Right cardiac atrium (tissue), 5 donors: ENCODE measurements at regions not wholly inside any gene's neighbourhood (a gene's known extent, or its start where the extent isn't known, plus 50 kb on each side); places are given as distances from the start of the nearest gene placed in this dataset.

ENCODE experiments used
- ATAC-seq, 2 donors: fragments of 200-7000 bp; cut with Tn5 transposase; one replicate each; pipeline versions ENCODE4 v1.8.0 to v1.9.1; 2020; ENCODE audit warnings: moderate library complexity in 2 of 2, mild to moderate bottlenecking in 1 of 2
- DNase-seq, 3 donors: peaks; one replicate each; pipeline ENCODE4 v3.0.0-alpha.2; 2020
- H3K27ac ChIP-seq: one replicate; pipeline ENCODE4 v1.5.1; 2013; ENCODE audit warnings: mild to moderate bottlenecking, low read length, control low read depth, moderate library complexity
- H3K27me3 ChIP-seq: one replicate; pipeline ENCODE4 v1.6.1; 2013; ENCODE audit not compliant: control insufficient read depth, insufficient read depth
- H3K4me1 ChIP-seq: one replicate; pipeline ENCODE4 v1.6.1; 2013; ENCODE audit warnings: low read length; ENCODE audit not compliant: control insufficient read depth, insufficient read depth
- H3K4me3 ChIP-seq: one replicate; pipeline ENCODE4 v1.5.1; 2013; ENCODE audit warnings: low read length, control low read depth
- H3K9me3 ChIP-seq: one replicate; pipeline ENCODE4 v1.6.1; 2013; ENCODE audit warnings: low read length; ENCODE audit not compliant: control insufficient read depth
- WGBS: extraction: QIAGEN DNeasy Blood & Tissue Kit; methylation state at CpG from one replicate; pipeline ENCODE4 v1.1.7; 2013; 5-methylcytosine and 5-hydroxymethylcytosine counted together
- intact Hi-C, 4 donors: fragments of 100-400 bp; cut with DNase I; formaldehyde crosslinking; loops; one replicate each; pipeline versions ENCODE4 v1.11.0 to v1.14.0; 2022 to 2023
- donor health status: healthy with polysubstance abuse.
- donor health status: DM: no; HTN: yes; CAD: no.
- donor health status: DM: no; HTN: no; CAD: no.
- donor health status: DM: no; HTN: yes; CAD: no; lungs with severe emphysema.
- donor health status: DM: yes; HTN: yes; CAD: no.

- Histone ChIP-seq H3K27ac (no peak overlapping the region), H3K9me3 (no peaks in the 10 kb centered on the region), H3K4me3 (no peak overlapping the region), H3K4me1 (no peaks in the 10 kb centered on the region), H3K27me3 (no peaks in the 10 kb centered on the region)
- intact Hi-C loops = no loop called here
- ATAC-seq (no peak), DNase-seq (no peak)
- 37% methylated on average over 2 of the region's 2 CpGs for WGBS
These were observed 1029.2 kb upstream of the SEL1L start for GRCh38 chr14:82562881-82563280.

DNA sequence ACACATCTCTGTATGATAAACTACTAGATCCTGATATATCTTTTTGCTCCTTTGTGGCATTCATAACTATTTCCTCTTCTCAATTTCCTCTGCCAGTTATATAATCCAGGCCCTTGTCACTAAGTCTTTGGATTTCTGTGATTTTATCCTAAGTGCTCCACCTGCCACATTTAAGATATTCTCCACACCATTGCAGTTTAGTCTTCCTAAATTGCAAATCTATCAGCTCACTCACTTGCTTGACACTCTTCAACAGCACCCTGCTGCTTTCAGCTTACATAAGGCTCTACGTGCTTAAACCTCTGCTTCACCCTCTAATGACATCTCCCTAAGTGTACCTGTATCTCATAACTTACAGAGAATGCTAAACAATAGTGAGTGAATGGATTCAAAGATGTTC, 1032.2 kb upstream of the SEL1L start:
- intact Hi-C loops = no loop called here
- ATAC-seq (no peak), DNase-seq (no peak)

GRCh38 chr14:82587226-82587625, 1053.6 kb upstream of the SEL1L start:
- ATAC-seq = no peak
- no peak overlapping the region for H3K4me3 ChIP-seq
- 70% methylated on average over 3 of the region's 3 CpGs for WGBS

More for the DNA sequence above, 1032.2 kb upstream of the SEL1L start:
- H3K27ac ChIP-seq = no peak overlapping the region
- H3K27me3 ChIP-seq = no peaks in the 10 kb centered on the region
- no peaks in the 10 kb centered on the region for H3K4me1 ChIP-seq
- WGBS = 33% methylated on average over 1 of the region's 1 CpG
- H3K9me3 ChIP-seq = no peaks in the 10 kb centered on the region
- no peak overlapping the region for H3K4me3 ChIP-seq

DNA sequence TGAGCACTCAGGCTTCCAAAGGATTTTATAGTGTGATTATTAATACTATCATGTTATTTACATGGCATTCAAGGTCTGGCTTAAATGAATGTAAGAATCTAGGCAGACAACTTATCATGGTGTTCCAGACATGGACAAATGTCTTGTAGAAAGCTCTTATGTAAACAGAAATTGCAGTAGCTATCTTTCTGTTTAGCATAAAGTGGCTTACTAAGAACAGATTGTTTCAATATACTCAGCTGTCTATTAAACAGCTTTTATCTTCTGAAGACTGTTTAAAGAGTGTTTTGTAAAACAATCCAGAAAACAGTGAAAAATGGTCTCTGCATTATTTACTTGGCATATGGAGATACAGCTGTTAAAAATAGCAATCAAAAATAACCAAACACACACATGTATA, 1061.8 kb upstream of the SEL1L start:
- no peak overlapping the region for H3K4me3 ChIP-seq
- intact Hi-C loops = no loop called here
- no peaks in the 10 kb centered on the region for H3K9me3 ChIP-seq
- H3K27me3 ChIP-seq = no peaks in the 10 kb centered on the region
- H3K4me1 ChIP-seq = no peaks in the 10 kb centered on the region
- no peak for DNase-seq
- no peak for ATAC-seq
- H3K27ac ChIP-seq = no peak overlapping the region

More at GRCh38 chr14:82587226-82587625, 1053.6 kb upstream of the SEL1L start:
- no peaks in the 10 kb centered on the region for H3K4me1 ChIP-seq
- DNase-seq = no peak
- H3K27ac ChIP-seq = no peak overlapping the region
- intact Hi-C loops = no loop called here
- H3K27me3 ChIP-seq = no peaks in the 10 kb centered on the region
- no peaks in the 10 kb centered on the region for H3K9me3 ChIP-seq

DNA sequence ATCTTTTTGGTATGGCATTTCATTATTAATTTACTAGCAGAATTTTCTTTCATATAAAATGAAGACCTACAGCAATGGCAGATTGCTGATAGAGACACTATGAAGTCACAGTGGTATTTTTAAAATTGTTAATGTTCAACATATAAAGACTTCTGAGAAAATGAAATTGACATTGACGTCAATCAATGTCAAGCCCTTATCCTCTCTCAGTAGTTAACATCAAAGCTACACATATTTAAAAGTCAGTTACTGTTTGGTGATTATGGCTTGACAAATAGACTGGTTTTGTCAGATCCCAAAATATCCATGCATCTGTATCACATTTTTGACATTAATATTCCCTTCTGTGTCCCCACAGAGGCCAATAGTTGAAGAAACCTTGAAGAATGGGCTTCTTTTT, 1069.1 kb upstream of the SEL1L start:
- intact Hi-C loops = no loop called here
- ATAC-seq = no peak

DNA sequence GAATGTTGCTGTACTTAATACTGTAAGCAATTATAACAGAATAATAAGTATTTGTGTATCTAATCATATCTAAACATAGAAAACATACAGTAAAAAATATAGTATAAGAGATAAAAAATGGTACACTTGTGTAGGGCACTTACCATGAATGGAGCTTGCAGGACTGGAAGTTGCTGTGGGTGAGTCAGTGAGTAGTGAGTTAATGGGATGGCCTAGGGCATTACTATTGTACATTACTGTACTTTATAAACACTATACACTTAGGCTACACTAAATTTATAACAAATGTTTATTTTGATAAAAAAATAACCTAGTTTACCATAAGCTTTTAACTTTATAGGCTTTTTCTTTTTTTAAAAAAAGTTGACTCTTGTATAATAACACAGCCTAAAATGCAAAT, 1071.2 kb upstream of the SEL1L start:
- intact Hi-C loops = no loop called here
- H3K9me3 ChIP-seq = no peaks in the 10 kb centered on the region
- no peak for DNase-seq
- H3K4me1 ChIP-seq = no peaks in the 10 kb centered on the region
- ATAC-seq = no peak
- H3K27ac ChIP-seq = no peak overlapping the region
- no peaks in the 10 kb centered on the region for H3K27me3 ChIP-seq
- H3K4me3 ChIP-seq = no peak overlapping the region

More for the DNA sequence above, 1069.1 kb upstream of the SEL1L start:
- no peak for DNase-seq
- 85% methylated on average over 1 of the region's 1 CpG for WGBS
- no peaks in the 10 kb centered on the region for H3K27me3 ChIP-seq
- H3K4me3 ChIP-seq = no peak overlapping the region
- no peaks in the 10 kb centered on the region for H3K4me1 ChIP-seq
- no peak overlapping the region for H3K27ac ChIP-seq
- no peaks in the 10 kb centered on the region for H3K9me3 ChIP-seq

DNA sequence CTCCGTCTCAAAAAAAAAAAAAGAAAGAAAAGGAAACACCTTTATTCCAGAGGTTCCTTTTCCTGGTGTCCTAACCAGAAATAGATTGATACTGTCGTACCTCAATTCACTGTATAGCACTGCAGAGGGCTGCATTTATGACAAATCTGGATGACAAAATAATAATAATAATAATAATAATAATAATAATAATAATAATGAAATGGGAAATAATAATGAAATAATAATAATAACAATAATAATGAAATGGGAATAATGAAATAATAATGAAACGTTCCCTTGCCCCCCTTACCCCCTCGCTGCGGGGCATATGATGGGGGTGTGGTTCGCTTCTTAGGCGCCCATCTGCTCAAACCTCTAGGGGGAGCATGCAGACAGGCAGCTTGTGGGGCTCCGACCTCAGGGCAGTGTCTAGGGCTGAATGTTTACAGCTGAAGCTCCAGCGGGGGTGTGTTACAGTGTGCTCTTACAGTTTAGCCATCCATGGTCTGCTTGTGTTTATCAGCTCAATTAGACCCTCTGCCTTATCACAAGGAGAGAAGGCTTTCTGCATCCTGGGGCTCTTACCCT, 1088.3 kb upstream of the SEL1L start:
- Histone ChIP-seq H3K4me1 (no peaks in the 10 kb centered on the region), H3K4me3 (no peak overlapping the region), H3K9me3 (no peaks in the 10 kb centered on the region), H3K27ac (no peak overlapping the region), H3K27me3 (no peaks in the 10 kb centered on the region)
- DNase-seq (peak in 1 of 3 donors; percentile 11), ATAC-seq (no peak)
- 86% methylated on average over 9 of the region's 9 CpGs for WGBS
- intact Hi-C loops = no loop called here

- H3K4me3 ChIP-seq = no peak overlapping the region
- DNase-seq = no peak
- no peaks in the 10 kb centered on the region for H3K9me3 ChIP-seq
- no peak for ATAC-seq
- 74% methylated on average over 5 of the region's 5 CpGs for WGBS
- no peaks in the 10 kb centered on the region for H3K27me3 ChIP-seq
- H3K27ac ChIP-seq = no peak overlapping the region
- no peaks in the 10 kb centered on the region for H3K4me1 ChIP-seq
- intact Hi-C loops = no loop called here
These were observed 1092.8 kb upstream of the SEL1L start for GRCh38 chr14:82626156-82627066.

- no peaks in the 10 kb centered on the region for H3K27me3 ChIP-seq
- no peak overlapping the region for H3K4me3 ChIP-seq
- H3K9me3 ChIP-seq = no peaks in the 10 kb centered on the region
- no peaks in the 10 kb centered on the region for H3K4me1 ChIP-seq
- ATAC-seq (no peak), DNase-seq (no peak)
- H3K27ac ChIP-seq = no peak overlapping the region
- intact Hi-C loops = no loop called here
These were observed 1102.3 kb upstream of the SEL1L start for GRCh38 chr14:82635915-82636314.

DNA sequence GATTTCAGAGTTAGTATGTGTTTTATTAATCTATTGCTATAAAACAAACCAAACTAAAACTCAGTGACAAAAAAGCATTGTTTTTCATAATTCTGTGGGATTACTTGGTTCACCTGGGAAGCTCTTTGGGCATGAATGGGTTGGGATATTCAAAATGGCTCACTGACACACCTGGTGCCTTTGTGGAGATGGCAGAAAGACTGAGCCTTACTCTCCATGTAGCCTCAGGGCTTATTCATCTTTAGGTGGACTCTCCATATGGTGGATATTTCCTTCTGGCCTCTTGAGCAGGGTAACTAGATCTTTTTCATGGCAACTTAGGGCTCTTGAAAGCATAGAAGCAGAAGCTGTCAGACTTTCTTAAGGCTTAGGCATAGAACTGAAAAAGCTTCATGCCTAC, 1102.8 kb upstream of the SEL1L start:
- no peak for DNase-seq
- Histone ChIP-seq H3K4me1 (no peaks in the 10 kb centered on the region), H3K9me3 (no peaks in the 10 kb centered on the region), H3K27me3 (no peaks in the 10 kb centered on the region), H3K27ac (no peak overlapping the region), H3K4me3 (no peak overlapping the region)
- ATAC-seq = no peak
- intact Hi-C loops = no loop called here

GRCh38 chr14:82641050-82641540, 1107.4 kb upstream of the SEL1L start:
- no peak for DNase-seq
- intact Hi-C loops = no loop called here
- Histone ChIP-seq H3K4me3 (no peak overlapping the region), H3K27me3 (no peaks in the 10 kb centered on the region), H3K4me1 (no peaks in the 10 kb centered on the region), H3K27ac (no peak overlapping the region), H3K9me3 (no peaks in the 10 kb centered on the region)
- no peak for ATAC-seq
- WGBS = 73% methylated on average over 1 of the region's 1 CpG
